ENCODE measurements at regions not wholly inside any gene's neighbourhood (a gene's known extent, or its start where the extent isn't known, plus 50 kb on each side); places are given as distances from the start of the nearest gene placed in this dataset.

DNA sequence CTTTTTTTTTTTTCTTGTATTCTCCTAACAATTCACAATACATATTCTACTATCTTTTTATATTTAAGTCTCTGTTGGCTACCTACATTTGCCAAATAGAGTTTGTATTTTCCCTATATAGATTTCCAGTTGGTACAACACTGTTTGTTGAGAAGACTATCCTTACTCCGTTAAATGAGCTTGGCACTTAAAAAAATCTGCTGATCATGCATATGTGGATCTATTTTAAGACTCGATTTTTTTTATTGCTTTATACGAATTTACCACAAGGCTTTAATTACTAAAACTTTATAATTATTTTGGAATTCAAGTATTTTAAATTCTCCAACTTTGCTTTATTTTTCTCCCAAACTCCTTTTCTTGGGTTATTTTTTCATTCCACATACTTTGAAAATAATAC lies 855.6 kb downstream of the C6orf118 start:
- DNase-seq: no peak

DNA sequence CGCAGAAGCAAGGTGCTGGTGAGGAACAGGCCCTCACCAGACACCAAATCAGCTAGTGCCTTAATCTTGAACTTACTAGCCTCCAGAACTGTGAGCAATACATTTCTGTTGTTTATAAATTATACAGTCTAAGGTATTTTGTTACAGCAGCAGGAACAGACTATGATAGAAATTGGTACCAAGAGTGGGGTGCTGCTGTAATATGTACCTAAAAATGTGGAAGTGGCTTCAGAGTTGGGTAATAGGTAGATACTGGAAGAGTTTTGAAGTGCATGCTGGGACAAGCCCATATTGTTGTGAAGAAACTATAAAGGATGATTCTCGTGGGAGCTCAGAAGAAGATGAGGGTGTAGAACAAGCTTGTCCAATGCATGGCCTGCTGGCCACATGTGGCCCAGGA lies 866.8 kb downstream of the C6orf118 start:
- no peak for DNase-seq

DNA sequence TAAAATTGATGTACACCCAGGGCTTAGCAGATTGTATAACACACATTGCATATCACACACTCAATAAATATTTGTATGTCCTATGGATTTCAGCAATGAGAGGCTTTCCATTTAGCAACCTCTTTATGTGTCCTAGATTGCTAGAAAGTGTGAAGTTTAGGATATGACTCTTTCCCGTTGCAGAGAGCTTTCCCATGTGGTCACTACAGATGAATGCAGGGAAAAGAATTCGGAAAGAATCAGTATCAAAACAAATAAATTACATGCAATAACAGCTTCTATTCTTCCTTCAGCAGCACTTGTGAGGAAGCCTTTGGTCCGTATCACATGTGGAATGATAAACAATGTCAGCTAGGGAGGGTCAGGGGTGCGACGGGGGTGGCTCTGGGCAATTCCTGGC lies 870.1 kb downstream of the C6orf118 start:
- no peak for DNase-seq

DNA sequence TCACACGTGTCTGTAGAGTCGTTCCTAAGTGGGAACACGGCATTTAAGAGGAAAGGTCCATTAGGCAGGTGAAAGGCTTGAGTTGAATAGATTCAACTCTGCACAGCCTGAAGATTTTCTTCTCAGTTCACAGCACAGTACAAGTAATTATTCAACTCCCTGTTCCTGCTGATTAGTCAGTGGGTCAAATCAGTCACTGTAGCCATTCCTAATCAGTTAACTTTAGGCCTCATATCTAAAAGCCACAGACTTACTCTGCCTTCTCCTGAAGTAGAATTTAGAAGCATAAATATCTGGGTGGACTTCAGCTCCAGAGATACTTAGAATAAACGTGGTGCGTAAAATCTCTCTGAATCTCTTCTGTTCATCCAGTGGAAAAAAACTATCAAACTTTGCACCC lies 872.4 kb downstream of the C6orf118 start:
- no peak for DNase-seq

DNA sequence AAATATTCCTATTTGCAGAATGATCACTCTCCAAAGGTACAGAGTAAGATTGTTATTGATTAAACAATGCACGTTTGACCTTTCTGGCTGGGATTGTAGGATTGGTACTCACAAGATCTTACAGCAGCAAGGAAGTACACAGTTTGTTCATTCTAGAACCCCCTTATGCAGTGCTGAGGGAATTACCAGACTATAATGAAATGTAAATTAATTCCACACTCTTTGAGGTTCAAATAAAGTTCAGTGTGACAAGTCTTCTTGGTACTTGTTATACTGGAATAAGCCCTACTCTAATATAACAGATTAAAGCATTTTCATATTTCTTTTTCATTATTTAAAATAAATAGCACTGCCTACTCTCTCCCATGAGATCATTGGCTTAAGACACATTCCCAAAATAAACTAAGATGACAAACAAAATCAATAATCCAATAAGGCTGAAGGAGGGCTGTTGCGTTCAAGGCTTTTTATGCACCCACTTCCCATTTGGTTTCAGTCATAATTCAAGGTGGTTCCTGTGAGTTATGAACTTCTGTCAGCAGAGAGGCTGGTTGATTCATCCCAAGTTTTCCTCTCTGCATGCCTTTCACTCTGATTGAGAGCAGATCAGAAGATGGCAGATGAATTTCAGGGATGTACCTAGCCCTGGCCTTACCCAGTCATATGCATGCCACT lies 881.5 kb downstream of the C6orf118 start:
- DNase-seq: no peak

DNA sequence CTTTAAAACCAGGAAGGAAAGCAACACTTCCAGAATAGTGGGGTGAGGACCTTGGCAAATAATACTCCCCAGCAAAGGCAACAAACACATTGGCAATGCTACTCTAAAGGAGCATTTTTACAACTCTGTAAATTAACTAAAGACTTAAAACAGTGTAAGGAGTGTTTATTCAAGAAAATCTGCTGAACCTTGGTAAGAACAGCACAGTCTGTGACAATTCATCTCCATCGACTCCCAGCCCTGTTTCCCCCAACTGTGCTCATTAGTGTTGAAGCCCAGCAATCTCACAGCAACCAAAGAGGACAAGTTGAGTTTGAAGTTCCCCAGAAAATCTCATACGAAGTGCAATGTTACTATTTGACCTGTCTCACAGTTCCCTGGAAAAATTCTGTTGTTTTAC lies 884.9 kb downstream of the C6orf118 start:
- no peak for DNase-seq

DNA sequence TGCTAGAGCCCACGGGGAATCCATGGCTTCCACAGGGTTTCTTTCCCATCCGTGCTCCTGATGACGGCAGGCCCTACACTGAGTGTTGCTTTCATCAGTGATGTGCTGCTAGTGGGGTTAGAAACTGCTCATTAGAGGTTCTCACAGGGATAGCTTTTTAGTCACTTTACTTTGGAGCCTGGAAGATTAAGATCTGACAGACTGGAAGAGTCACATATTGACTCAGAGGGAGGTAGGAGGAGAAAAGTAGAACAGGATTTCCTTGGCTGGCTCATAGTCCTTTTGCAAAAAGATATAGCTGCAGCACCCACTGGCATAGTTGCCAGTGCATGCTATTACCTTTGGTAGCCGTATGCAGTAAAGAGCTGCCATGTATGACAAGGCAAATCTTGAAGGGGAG lies 890.3 kb downstream of the C6orf118 start:
- DNase-seq: no peak

DNA sequence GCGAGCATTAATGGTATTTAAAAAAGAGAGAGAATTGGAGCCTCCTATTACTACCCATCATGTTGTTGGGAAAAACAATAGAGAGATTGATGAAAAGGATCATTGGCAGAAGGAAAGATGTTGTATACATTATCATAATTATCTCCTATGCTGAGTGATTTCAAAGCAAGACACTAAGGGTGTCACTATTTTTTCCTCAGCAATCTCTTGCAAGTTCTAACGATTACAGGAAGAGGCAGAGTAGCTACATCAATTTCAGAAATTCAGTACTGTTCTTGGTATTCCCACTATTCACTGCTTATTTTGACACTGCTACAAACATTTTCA lies 891.2 kb downstream of the C6orf118 start:
- no peak for DNase-seq

DNA sequence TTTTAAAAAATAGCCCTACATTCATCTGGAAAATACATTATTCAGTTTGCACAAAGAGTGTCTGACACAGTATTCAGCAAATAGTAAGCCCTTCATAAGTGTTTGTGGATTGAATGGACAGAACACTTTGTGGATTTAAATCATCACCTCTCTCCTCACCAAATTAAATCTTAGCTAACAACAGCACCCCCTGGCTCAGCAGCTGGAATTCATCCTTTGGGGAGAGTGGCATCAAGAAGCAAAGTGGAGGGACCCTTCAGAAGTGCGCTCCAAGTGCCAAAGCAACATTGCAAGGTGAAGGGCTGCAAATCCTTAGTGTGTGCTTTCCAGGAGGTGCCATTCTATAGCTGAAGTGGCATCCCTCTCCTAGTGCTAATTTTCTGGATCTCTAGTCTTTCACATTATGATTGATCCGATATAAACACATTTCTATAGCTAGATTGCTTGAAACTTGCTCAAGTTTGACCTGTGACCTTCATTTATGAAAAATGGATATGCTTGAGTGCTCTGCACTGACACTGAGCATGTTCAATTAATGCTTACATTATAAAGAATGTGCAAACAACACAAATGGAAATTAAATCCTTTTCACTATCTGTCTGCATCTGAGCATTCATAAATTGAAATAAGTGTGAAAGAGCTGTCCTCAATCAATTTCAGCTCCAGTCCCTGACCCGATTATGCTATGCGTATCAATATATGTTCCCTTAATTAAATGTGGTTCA lies 891.7 kb downstream of the C6orf118 start:
- no peak for DNase-seq

DNA sequence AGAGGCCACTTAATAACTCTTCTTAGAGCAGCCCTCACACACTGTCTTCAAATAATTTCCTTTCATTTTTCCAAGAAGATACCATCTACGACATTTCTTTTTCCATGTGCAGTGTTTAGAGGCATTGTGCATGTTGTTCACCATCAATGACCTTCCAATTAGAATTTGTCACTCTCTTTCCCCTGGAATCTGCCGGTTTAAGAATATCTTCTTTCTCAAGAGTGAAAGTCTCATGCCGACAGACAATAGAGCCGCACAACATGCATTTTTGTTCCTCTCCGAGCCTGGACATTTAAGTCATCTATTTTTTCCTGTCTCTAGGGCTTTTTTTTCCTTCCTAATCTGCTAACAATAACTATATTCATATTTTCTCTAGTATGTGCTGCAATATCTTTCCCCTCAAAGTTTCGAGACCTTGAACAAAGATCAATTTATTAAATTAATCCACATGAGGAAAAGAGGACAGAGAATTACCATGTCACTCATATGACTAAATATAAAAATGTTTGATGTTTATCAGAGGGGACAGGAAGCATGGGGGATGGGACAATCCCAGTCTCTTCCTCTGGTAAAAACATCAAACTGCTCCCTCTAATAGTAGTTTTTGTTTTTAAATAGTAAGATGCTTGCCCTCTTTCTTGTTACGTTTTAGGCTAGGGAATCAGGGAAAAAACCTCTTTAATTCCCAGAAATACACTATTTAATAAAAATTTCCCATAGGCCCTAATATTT lies 893.4 kb downstream of the C6orf118 start:
- DNase-seq: no peak

DNA sequence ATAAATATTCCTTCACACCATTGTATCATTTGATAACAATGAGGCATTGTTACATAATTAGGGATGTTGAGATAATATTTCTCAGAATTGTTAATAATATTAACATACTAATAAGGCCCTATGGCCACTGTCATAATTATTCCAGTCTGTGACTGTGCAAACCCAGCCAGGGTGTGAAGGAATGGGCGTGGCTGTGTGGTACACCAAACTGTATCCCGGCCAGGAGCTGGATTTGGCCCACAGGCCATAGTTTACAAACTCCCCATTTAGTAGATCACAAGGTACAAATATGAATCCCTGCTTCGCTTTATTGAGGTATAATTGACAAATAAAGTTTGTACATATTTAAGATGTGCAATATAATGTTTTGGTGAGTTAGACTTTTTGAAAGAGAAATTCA lies 894.7 kb downstream of the C6orf118 start:
- DNase-seq: no peak

DNA sequence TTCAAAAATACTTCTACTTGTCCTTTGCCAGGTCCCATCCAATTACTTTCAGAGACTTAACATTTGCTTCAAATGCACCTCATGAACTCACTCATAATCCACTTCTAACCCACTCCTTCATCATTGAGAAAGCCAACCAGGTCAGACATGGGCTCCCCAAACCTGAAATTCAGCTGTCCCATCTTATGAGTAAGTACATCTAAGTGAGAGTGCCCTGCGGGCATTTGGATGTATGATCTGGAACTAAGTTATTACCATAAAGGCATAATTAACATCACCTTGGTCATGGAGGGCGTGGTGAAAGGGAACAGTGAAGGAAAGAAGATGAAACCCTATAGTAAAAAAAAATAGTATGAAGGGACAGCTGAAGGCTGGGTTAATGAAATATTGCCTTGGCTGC lies 896.8 kb downstream of the C6orf118 start:
- no peak for DNase-seq

DNA sequence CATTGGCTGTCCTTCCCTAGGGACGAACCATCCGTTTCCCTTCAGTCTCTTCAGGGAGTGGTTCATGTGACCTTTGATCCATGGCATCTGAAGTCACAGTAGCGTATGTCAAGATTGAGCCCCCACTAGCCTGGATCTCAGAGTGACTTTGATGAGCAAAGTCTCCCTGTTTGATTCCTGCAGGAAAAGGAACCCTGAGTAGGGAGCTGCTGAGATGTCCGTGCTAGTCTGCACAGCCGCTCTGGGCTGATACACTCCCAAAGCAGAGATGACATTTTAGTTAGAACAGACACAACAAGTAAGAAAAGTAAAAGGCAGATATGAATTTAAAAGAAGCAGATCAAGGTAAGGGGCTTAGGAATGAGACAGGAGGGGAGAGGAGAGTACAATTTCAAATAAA lies 899.4 kb downstream of the C6orf118 start:
- no peak for DNase-seq

DNA sequence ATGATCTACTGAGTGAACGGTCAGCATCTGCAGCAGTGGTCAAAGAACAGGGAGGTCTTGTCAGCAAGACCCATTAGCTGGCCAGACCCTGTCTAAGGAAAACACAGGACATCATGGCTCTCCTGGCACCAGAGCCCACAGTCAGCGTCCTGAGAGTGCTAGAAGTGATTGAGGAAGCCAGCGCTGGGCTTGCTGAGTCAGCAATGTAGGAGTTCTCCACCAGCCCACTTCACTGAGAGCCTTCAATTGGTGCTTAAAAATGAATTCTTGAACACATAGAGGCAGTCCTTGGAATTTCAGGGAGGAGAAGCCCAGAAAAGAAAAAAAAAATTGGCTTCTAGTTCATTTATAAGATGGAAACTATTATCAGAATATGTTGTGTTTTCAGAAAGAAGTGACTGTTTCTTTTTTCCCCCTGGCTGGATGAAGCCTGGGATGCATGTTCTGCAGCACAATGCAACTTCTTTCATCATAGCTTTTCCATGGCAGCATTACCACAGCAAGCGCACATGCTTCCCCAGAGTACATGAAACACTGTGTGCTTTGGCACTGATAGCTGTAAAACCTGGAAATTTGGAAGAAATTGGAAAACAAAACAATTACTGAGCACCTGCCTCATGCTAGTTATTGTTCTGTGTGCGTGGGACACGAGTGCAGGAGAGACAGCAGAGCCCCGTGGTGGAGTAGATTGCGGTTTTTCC lies 899.9 kb downstream of the C6orf118 start:
- no peak for DNase-seq

DNA sequence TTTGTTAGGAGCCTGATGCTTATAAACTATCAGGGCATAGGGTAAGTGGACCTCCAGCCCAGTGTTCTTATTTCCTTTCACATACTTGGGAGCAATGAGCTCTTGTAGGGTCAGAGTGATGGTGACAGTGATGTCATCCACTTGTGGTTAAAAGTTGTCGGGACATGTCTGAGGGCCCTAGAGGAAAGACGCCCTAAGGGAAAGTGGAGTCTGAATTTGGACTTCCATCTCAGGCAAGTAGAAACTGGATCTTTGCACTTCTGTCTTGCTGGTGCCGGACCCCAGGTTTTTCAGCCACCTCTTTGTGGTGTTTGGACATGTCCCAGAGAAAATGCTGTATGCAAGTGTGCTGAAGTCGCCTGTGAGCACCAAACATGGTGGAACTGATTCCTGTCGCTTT lies 900.5 kb downstream of the C6orf118 start:
- DNase-seq: no peak

DNA sequence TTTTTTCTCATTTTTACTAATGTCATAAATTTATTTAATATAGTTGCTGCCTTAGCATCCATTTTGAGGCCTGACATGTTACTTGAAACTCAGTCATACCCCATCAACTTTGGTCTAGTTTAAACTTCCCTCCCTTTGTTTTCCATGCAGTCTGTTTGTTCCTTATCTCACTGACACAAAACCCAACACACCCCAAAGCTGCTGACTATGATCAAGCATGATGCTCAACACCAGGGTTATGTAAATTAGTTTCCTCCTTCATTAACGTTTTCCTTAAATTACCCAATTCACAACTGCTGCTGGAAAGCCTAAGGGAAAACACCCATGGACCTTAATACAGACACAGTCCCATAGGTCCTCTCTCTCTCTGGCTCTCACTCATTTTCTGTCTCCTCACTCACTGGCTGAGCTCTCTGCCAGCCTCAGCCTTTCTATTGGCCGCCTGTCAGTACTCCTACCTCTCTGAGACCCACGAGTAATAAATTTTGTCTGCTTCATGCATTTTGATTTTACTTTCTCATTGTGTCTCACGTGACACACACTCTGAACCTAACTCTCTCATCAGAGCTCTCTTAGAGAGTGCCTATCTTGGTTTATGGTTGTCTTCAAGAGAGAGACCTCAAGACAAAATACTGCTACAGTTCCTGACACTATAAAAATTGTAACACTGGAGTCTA lies 904.5 kb downstream of the C6orf118 start:
- no peak for DNase-seq

DNA sequence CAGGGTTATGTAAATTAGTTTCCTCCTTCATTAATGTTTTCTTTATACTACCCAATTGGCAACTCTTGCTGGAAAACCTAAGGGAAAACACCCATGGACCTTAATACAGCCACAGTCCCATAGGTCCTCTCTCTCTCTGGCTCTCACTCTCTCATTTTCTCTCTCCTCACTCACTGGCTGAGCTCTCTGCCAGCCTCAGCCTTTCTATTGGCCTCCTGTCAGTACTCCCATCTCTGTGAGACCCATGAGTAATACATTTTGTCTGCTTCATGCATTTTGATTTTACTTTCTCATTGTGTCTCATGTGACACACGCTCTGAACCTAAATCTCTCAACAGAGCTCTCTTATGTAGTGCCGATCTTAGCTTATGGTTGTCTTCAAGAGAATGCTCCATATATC lies 907.5 kb downstream of the C6orf118 start:
- DNase-seq: no peak

DNA sequence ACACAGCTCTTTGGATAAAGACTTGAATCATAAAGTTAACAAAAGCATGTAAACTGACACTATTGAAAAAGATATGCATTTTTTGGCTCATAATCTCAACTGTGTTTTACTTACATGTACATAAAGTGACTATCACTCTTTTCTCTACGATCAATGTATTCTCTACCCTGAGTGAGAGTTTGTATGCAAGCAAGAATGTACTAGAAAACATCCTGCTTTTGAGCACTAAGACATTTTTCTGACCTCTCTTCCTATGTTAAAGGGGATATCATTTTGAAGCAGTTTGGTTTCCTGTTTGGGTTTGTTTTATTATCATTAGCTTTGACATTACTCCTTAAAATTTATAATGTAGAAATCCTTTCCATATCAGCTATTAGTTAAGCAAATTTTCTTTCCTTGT lies 910.8 kb downstream of the C6orf118 start:
- DNase-seq: no peak

DNA sequence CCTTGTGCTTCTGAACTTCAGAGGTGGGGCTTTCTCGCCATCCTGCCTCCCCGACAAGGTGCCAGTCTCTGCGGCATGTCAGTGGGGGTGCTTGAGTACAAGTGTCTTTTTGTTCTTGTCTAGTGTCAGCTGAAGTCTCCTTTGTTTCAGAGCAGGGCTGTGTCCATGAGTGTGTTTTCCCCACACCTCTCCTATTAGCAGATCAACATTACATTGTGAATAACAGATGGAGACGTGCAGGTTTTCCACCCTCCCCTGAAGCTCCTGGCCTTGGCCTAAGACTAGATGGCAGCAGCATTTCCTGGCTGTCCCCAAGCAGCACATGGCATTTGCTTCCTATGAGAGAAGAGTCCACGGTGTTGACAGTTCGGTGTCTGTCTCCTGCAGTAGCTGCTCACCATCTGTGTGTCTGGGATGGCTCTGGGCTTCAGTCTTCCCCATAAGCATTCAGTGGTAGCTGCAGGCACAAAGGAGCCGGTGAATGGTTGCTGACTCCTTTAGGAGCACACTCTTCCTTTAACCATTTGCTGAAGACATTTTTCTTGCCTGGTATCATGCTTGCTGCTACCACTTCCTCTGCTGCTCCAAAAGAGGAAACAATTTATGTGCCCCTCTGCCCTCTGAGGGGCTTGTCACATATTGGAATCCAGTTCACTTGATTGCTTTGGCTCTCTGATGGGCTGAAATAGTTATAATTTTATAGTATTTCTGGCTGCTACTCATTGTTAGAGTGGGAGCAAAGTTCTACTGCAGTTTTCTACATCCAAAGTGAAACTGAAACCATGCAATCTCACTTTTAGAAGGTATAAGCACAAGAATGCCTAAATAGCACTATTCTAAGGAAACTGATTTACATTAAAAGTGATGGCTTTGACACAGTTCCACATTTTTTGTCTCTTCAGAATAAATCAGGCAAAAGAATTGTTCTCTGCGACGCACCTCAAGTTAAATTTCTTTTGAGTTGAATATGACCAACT lies 913.0 kb downstream of the C6orf118 start:
- DNase-seq: no peak

DNA sequence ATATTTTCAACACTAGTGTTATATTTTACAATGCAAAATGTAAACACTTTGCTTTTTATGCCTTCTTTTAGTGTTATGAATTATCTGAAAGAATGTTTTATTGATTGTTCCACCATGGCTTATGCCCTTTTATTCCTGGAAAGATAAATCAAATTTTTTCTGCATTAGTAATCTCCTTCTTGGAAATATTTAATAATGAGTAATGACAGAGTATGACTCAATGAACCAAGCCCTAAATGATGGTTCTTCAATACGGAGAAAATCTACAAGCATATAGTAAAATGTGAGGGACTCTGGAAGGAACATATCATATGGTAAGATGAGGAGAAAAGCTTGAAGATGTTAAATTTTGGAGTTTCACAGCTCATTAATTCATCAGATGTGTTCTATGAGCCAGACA lies 929.6 kb downstream of the C6orf118 start:
- no peak for DNase-seq

DNA sequence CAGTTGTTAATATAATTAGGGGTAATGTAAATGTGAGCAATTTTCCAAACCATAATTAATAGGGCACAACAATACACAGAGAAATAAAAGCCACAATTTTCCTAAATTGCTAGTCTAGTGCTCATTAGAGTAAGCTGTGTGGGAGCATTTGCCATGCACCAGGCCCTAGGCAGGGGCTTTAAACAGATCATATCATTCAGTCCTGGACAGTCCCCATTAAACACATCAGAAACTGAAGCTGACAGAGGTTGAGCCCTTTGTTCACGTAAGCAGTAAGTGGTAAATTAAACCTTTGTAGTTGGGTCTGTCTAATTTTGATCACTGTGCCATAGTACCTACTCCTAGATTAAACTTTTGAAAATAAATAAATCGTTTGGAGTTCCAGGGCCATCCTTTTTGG lies 931.1 kb downstream of the C6orf118 start:
- no peak for DNase-seq
